ENCODE measurements at regions not wholly inside any gene's neighbourhood (a gene's known extent, or its start where the extent isn't known, plus 50 kb on each side); places are given as distances from the start of the nearest gene placed in this dataset.
A peak's percentile ranks its signal among the peaks of the same experiment; 100 is the strongest.

GRCh38 chr7:42389697-42390096 lies 152.7 kb upstream of the GLI3 start (continued):
- TF ChIP-seq PURB (CRISPR knock-in tag; IDR thresholded peaks at IDR 0.05; ENCODE audit: low read depth) = no peak

- H3K9me1 ChIP-seq (ENCODE audit: control insufficient read depth, insufficient read depth, low read length) = no peaks in the 10 kb centered on the region
- no peak overlapping the region for H2AFZ ChIP-seq (ENCODE audit: low read depth, low read length)
- no peaks in the 10 kb centered on the region for H3K79me2 ChIP-seq (ENCODE audit: control insufficient read depth, insufficient read depth, low read length)
- BruUV-seq (replicated peaks) = no TSS peak
- H3K4me2 ChIP-seq (ENCODE audit: insufficient read depth, low read length) = no peak overlapping the region
- ChIA-PET POLR2A (no interaction called here), CTCF (ENCODE audit: low intra/inter-chr PET ratio) (no interaction called here)
- no peak overlapping the region for H3K4me3 ChIP-seq
- H3K36me3 ChIP-seq (ENCODE audit: control insufficient read depth, insufficient read depth, low read length) = no peaks in the 10 kb centered on the region
- no peaks in the 10 kb centered on the region for H3K4me1 ChIP-seq (replicated peaks in 1 of 2; ENCODE audit: control insufficient read depth in 2 of 2, insufficient read depth in 2 of 2, low read length in 2 of 2)
- intact Hi-C loops (cut with micrococcal nuclease) (no loop called here), in situ Hi-C loops (cut with MboI) (no loop called here)
- no peaks in the 10 kb centered on the region for H4K20me1 ChIP-seq (replicated peaks; ENCODE audit: control insufficient read depth, insufficient read depth, low read length)
- DNase-seq (ENCODE audit: extremely low read depth in 1 of 4, low spot score in 3 of 4) = no peak
- no peaks in the 10 kb centered on the region for H3K27me3 ChIP-seq (ENCODE audit: control insufficient read depth in 2 of 2, insufficient read depth in 2 of 2, low read length in 2 of 2)
- no peak overlapping the region for H3K9ac ChIP-seq (ENCODE audit: insufficient read depth in 1 of 2, low read depth in 2 of 2, low read length in 2 of 2)
- ATAC-seq = peak; percentile 64
- H3K9me3 ChIP-seq (replicated peaks; ENCODE audit: control insufficient read depth, insufficient read depth, low read depth, low read length) = no peaks in the 10 kb centered on the region
- WGBS (ENCODE audit: insufficient coverage, low coverage, missing lambda C conversion rate) = 0% methylated on average over 3 of the region's 3 CpGs
- no peak for FAIRE-seq
- TF ChIP-seq CTCF (IDR thresholded peaks at IDR 0.05 in 2 of 3, conservative IDR thresholded peaks at IDR 0.05 in 1 of 3; ENCODE audit: insufficient read depth in 2 of 3, low read depth in 1 of 3, low read length in 3 of 3) (peak; percentile 12 to 23 (median 15); a peak in 1 of 6 replicates), ATF6 (CRISPR knock-in tag; IDR thresholded peaks at IDR 0.05) (no peak), IRF1 (CRISPR knock-in tag; IDR thresholded peaks at IDR 0.05; ENCODE audit: borderline replicate concordance) (no peak), ETS2 (tag; IDR thresholded peaks at IDR 0.05; ENCODE audit: borderline replicate concordance, poor library complexity, severe bottlenecking) (no peak), ZNF274 (IDR thresholded peaks at IDR 0.05; ENCODE audit: borderline replicate concordance, low read depth, low read length) (no peak), CBX5 (IDR thresholded peaks at IDR 0.05; ENCODE audit: borderline replicate concordance, low read depth) (no peak)
- H3K27ac ChIP-seq (ENCODE audit: extremely low read depth, low read depth, low read length) = no peak overlapping the region
Measured at GRCh38 chr7:42385912-42386311, 148.9 kb upstream of the GLI3 start.

Data from K562 (cell line).